HG03066 (cell line): ENCODE measurements at regions not wholly inside any gene's neighbourhood (a gene's known extent, or its start where the extent isn't known, plus 50 kb on each side); places are given as distances from the start of the nearest gene placed in this dataset.
"Not testable (repeated sequence)": the region's sequence is repeated elsewhere in the genome, so short reads cannot be mapped to it uniquely, and the experiment has no call there.

ENCODE experiments used
- ATAC-seq: cut with Tn5 transposase; IDR thresholded peaks from one replicate; pipeline ENCODE4 v1.9.1; 2021; ENCODE audit warnings: low read depth; ENCODE audit not compliant: unreplicated experiment

GRCh38 chr21:6058997-6059396 lies 4462.4 kb upstream of the TPTE start:
- ATAC-seq, result not testable (repeated sequence)

GRCh38 chr21:6060054-6060681 lies 4461.2 kb upstream of the TPTE start:
- ATAC-seq, result not testable (repeated sequence)

DNA sequence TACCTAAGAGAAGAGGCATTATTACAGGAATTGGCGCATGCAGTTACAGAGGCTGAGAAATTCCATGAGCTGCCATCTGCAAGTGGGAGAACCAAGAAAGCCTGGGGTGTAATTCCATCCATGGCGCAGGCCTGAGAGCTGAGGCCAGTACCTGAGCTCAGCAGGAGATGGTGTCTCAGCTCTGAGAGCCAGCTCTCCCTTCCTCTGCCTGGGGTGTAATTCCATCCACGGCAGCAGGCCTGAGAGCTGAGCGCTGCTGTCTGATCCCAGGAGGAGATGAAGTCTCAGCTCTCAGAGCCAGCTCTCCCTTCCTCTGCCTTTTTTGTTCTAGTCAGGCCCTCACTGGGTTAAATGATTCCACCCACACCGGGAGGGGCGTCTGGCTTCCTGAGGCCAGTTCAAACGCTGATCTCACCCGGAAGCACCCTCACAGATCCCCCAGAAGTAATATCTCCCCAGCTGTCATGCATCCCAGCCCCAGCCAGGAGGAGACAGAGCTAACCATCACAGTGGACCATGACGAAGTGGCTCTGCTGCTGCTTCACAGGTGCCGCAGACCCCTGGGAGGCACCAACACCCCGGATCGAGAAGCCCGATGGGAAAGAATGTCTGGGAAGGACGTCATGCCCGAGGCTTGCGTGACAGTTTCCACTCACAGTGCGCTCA lies 4454.9 kb upstream of the TPTE start:
- ATAC-seq, result not testable (repeated sequence)

GRCh38 chr21:6068098-6068831 lies 4453.1 kb upstream of the TPTE start:
- ATAC-seq, result not testable (repeated sequence)

DNA sequence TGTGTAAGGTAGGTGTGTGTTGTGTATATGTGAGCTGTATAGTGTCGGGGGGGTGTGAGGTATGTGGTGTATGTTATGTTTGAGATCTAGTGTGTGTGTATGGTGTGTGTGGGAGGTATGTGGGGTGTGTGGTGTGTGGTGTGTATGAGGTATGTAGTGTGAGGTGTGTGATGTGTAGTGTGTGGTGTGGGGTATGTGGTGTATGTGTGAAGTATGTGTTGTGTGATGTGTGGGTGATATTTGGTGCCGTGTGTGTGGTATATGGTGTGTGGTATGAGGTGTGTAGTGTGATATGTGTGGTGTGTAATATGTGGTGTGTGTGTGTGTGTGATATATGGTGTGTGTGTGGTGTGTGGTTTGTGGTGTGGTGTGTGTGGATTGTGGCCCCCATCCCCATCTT lies 4451.2 kb upstream of the TPTE start:
- ATAC-seq, result not testable (repeated sequence)

DNA sequence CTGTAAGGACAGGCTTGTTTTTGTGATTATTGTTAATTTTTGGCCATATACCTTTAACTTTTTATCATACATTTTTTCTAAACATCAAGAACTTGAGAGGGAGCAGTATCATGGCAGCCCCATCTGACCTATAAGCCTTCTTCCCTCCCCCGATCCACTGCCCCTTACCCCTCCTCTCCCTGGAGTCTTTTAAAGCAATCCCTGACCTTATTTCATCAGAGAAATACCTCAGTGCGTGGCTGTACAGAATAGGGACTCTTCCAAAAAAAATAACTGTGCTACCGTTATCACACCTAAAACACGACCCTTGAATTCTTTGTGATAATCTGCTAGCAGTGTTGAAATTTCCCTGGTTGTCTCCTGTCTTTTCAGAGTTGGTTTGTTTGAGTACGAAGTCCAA lies 4448.7 kb upstream of the TPTE start:
- not testable (repeated sequence) for ATAC-seq

DNA sequence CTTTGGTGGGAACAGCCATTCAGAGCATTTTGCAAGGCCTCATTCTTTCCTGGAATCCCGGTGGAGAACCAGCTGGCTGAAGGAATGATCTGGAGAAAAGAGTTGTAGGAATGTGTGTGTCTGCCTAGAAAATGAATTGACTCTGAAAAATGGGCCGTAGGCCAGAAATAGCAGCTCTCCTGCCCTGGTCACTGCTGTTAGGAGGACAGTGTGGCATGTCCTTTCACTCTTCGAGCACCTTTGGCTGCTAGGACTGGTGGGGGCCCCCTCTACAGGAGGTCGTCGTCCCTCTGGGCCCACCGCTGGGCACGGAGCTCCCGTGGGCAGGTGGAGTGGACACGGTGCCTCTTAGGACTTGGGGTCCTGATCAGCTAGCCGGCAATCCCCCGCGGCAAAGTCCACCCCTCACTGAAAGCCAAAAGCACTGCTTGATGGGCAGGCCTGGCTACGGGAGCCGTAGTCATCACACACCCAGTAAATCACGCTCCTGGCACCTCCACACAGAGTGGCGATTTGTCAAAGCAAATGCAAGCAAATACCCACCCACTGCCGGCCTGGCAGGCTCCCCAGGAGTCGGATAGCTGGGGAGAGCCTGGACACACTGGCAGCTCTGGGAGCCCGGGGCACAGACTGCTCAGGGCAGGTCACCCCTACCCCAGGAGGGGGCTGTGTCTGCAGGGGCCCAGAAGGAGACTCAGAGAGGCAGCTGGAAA lies 4447.2 kb upstream of the TPTE start:
- not testable (repeated sequence) for ATAC-seq

DNA sequence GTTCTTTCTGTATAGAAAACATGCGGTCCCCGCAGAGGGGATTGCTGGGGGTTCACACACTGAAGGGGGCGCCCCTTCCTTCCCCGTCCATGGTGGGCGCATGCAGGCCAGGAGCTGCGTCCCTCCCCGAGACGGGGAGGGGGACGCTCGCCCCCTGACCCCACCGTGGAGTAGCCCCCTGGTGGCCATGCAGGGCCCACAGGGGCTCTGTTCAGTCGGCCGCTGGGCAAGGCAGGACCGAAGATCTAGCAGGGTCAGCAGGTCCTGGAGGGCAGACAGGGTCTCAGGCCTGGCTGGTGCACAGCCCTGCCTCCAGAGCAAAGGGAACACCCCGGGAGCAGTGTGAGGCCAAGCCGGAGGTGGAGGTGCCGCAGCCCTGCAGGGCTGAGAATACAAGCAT lies 4446.4 kb upstream of the TPTE start:
- not testable (repeated sequence) for ATAC-seq

DNA sequence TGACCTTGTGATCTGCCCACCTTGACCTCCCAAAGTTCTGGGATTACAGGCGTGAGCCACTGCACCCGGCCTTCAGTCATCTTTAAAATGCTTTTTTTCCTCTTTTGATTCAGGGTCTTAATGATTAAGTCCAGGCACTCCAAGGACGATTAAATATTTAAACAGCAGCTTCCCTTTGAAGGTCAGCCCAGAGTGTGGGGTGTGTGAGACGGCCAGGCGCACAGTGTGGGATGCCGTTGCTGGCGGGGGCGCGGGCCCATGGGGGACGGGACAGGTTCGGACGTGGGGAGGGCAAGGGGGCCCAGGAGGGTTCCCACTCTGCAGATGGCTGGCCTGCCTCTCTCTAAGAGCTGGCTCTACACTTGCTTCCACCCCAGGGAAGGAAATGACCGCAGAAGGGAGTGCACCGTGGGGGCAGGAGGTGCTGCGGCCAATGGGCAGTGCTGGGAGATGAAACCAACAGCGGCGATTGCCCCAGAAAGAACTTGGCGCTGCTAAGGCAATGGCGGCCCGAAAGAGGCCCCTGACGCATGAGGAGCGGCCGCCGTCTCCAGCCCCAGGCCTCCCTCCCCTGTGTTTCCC lies 4445.7 kb upstream of the TPTE start:
- not testable (repeated sequence) for ATAC-seq

DNA sequence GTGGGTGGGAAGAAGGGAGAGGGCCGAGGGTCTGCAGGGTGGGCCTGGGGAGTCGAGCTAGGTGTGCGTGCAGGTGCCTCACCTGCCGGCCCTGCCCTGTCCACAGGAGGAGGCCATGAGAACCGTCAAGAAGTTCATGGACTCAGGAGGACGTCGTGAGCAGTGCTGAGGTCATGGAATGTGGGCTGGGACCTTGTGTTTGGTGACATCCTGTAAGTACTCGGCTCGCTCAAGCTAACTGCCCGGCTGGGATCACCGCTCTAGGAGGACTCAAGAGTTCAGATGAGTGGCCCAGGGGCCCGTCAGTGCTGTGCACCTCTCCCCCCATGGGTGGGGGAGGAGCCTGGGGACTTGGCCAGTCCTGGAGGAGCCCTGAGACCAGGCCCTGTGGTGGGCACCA lies 4444.0 kb upstream of the TPTE start:
- ATAC-seq, result not testable (repeated sequence)

DNA sequence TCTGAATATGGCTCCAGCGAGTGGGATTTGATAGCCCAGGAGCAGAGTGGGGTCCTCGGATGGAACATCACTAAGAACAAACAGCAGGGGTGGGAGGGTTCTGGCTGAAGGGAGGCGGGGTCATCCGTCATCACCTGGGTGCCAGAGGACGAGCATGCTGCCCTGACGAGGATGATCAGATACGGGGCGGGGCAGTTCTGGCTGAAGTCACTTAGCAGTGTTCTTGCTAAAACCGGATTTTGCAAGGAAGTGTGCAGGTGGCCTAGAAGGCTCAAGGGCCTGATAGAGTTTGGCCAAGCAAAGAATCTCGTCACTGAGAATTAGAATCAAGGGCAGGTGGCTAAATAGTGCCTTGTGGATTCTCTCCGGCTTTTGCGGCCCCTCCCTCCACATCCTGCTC lies 4442.5 kb upstream of the TPTE start:
- not testable (repeated sequence) for ATAC-seq

DNA sequence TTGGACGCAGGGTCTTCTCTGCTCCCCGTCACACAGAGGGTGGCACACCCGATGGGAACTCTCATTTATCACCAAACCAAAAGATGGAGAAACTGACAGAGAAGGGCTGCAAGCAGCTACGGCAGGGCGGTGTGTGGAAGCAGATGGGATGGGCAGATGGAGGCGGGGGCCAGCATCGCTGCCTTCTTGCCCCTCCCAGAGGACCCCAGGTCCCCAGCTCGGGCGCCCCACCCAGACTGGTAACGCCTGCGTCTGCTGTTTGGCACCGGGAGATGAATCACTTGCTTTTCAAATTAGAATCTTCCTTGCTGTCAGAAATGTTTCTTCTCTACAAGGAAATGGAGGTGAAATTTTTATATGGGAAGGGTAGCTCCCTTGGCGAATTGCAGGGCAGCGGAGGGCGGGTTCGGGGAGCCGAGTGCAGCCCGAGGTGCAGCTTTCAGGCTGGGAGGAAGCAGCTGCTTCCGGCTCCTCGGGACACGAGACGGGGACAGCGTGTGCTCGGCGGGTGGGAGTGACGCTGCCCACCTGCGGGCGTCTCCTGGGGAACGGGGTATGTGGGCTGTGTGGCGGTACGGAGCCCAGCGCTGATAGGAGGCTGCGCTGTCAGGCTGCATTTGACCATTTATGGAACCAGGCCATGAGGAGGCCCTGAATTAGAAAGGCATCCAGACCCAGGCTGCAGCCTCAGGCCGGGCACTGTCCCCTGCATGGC lies 4440.3 kb upstream of the TPTE start:
- ATAC-seq, result not testable (repeated sequence)

DNA sequence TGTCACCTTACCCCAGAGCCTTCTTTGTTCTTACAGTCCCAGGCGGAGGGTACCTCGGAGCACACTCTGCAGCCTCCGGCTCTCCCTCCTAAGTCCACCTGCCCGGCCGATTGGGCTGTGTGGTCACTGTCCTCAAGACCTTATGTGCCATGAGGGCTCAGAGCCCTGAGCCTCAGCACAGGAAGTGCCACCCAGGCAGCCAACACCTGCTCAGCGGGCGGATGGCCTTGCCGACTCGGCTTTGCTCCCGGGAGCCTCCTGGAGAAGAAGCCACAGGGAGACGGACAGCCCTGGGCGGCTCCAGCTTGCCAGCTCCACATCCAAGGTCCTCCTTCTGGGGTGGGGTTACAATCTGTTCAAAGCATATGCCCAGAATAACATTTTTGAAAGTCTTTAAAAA lies 4439.2 kb upstream of the TPTE start:
- not testable (repeated sequence) for ATAC-seq

- not testable (repeated sequence) for ATAC-seq
Measured at GRCh38 chr21:6083574-6084120, 4437.7 kb upstream of the TPTE start.

GRCh38 chr21:6086038-6086437 lies 4435.3 kb upstream of the TPTE start:
- ATAC-seq, result not testable (repeated sequence)

DNA sequence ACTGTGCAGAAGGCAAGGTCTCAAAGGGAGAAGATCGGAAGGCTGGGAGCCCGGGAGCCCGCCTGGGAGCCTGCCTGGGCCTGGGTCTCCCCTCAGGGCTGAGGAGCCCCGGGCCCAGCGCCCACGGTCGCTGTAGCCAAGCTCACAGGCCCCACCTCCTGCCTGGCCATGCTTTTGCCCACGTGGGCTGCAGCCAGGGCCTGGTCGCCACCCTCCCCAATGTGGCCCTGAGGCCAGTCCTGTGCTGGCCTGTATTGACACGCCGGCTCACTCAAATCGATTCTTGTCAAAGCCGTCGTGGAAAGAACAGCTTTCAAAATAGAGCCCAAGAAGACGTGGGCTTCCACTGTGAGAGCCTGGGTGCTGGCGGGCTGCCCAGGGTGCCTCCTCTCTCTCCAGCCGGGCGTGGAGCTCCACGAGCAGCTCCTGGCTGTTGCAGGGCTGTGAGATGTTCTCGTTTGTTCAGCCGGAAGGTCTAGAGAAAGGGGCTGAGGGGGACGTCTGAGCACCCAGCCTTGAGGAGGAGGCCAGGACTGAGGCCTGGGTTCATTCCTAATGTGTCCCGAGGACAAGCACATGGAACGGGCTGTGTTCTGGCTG lies 4433.7 kb upstream of the TPTE start:
- ATAC-seq, result not testable (repeated sequence)

DNA sequence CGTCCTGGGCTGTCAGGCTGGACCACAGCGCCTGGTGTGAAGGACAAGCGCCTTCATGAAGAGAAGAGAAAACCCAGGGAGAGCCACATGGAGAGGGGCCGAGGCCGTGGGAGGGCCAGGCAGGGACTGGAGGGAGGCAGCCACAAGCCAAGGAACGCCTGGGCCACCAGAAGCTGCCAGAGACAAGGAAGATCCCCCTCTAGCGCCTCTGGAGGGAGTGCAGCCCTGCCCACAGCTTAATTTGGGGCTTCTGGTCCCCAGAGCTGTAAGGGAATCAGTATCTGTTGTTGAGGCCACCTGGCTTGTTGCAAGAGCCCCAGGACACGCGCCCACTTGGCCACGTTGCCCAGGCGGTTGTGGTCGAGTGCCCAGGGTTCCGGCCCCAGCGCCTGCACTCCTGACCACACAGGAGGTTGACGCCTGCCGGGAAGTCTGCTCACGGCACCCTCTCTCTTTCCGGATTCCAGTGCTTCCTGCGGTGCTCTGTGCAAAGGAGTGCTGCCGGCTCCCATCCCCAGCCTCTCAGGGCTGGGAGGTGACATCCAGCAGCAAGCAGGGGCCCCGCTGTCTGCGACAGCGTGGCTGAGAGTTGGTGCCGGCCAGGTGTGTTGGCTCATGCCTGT lies 4431.0 kb upstream of the TPTE start:
- ATAC-seq, result not testable (repeated sequence)

- ATAC-seq, result not testable (repeated sequence)
Measured at GRCh38 chr21:6091335-6092027, 4429.9 kb upstream of the TPTE start.
